ENCODE measurements at regions not wholly inside any gene's neighbourhood (a gene's known extent, or its start where the extent isn't known, plus 50 kb on each side); places are given as distances from the start of the nearest gene placed in this dataset.

- ChIA-PET CTCF (no interaction called here), POLR2A (no interaction called here), RAD21 (ENCODE audit: low non-redundant PET in 1 of 2, low total read pairs in 2 of 2, uncharacterized antibody in 2 of 2, unreplicated experiment in 2 of 2) (no interaction called here)
- no peak for ATAC-seq
- TF ChIP-seq CBX3 (IDR thresholded peaks at IDR 0.05; ENCODE audit: low read depth): no peak
- no peak for TF ChIP-seq TCF7L2 (IDR thresholded peaks at IDR 0.05; ENCODE audit: borderline replicate concordance, extremely low read depth, insufficient read depth, insufficient read length)
- no peak for TF ChIP-seq ZFX (IDR thresholded peaks at IDR 0.05)
- no peak for TF ChIP-seq CEBPB (IDR thresholded peaks at IDR 0.05; ENCODE audit: low read depth)
- TF ChIP-seq EZH2phosphoT487 (IDR thresholded peaks at IDR 0.05; ENCODE audit: borderline replicate concordance): no peak
- TF ChIP-seq, protein P1, sequence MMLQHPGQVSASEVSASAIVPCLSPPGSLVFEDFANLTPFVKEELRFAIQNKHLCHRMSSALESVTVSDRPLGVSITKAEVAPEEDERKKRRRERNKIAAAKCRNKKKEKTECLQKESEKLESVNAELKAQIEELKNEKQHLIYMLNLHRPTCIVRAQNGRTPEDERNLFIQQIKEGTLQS (IDR thresholded peaks at IDR 0.05): no peak
- TF ChIP-seq ELF1 (IDR thresholded peaks at IDR 0.05; ENCODE audit: borderline replicate concordance, low read depth): no peak
- no peak for TF ChIP-seq ZBTB33 (IDR thresholded peaks at IDR 0.05; ENCODE audit: extremely low read depth, insufficient replicate concordance, low read length)
- TF ChIP-seq, protein P2, sequence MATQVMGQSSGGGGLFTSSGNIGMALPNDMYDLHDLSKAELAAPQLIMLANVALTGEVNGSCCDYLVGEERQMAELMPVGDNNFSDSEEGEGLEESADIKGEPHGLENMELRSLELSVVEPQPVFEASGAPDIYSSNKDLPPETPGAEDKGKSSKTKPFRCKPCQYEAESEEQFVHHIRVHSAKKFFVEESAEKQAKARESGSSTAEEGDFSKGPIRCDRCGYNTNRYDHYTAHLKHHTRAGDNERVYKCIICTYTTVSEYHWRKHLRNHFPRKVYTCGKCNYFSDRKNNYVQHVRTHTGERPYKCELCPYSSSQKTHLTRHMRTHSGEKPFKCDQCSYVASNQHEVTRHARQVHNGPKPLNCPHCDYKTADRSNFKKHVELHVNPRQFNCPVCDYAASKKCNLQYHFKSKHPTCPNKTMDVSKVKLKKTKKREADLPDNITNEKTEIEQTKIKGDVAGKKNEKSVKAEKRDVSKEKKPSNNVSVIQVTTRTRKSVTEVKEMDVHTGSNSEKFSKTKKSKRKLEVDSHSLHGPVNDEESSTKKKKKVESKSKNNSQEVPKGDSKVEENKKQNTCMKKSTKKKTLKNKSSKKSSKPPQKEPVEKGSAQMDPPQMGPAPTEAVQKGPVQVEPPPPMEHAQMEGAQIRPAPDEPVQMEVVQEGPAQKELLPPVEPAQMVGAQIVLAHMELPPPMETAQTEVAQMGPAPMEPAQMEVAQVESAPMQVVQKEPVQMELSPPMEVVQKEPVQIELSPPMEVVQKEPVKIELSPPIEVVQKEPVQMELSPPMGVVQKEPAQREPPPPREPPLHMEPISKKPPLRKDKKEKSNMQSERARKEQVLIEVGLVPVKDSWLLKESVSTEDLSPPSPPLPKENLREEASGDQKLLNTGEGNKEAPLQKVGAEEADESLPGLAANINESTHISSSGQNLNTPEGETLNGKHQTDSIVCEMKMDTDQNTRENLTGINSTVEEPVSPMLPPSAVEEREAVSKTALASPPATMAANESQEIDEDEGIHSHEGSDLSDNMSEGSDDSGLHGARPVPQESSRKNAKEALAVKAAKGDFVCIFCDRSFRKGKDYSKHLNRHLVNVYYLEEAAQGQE (IDR thresholded peaks at IDR 0.05; ENCODE audit: low read depth): no peak
- no peak for TF ChIP-seq MAX (IDR thresholded peaks at IDR 0.05)
- no peak for TF ChIP-seq YY1 (IDR thresholded peaks at IDR 0.05; ENCODE audit: extremely low read depth, insufficient replicate concordance, low read depth, low read length)
- no peak for TF ChIP-seq SP1 (IDR thresholded peaks at IDR 0.05; ENCODE audit: low read depth)
- no peak for TF ChIP-seq CTCF (IDR thresholded peaks at IDR 0.05 in 2 of 3, conservative IDR thresholded peaks at IDR 0.05 in 1 of 3; ENCODE audit: borderline replicate concordance in 1 of 3, insufficient read depth in 1 of 3, low read depth in 2 of 3, low read length in 2 of 3)
- no peaks in the 10 kb centered on the region for H3K9me3 ChIP-seq (ENCODE audit: control insufficient read depth in 1 of 2, insufficient read depth in 1 of 2, low read depth in 1 of 2, low read length in 2 of 2)
- H3K79me2 ChIP-seq (ENCODE audit: insufficient read depth, low read length): no peaks in the 10 kb centered on the region
- H3K27ac ChIP-seq (ENCODE audit: low read depth, low read length): no peak overlapping the region
- no peaks in the 10 kb centered on the region for H3K27me3 ChIP-seq (ENCODE audit: insufficient read depth, low read length)
- H3K36me3 ChIP-seq (ENCODE audit: control insufficient read depth in 1 of 2, insufficient read depth in 2 of 2, low read length in 2 of 2): no peaks in the 10 kb centered on the region; a peak in 1 of 4 replicates
- H3K4me2 ChIP-seq (ENCODE audit: low read length): no peak overlapping the region
- no peaks in the 10 kb centered on the region for H3K4me1 ChIP-seq (ENCODE audit: control insufficient read depth in 1 of 2, insufficient read depth in 2 of 2, low read length in 2 of 2)
- no TSS peak for BruUV-seq (replicated peaks)
- no peak for DNase-seq (ENCODE audit: low read depth, low spot score)
- H3K4me3 ChIP-seq (replicated peaks in 1 of 2; ENCODE audit: low read depth in 1 of 2, low read length in 2 of 2): no peak overlapping the region
- H3K9ac ChIP-seq (ENCODE audit: low read length): no peak overlapping the region
- H3K9me2 ChIP-seq (ENCODE audit: insufficient read depth): no peaks in the 10 kb centered on the region
- intact Hi-C loops (cut with micrococcal nuclease): no loop called here
- H4K20me1 ChIP-seq (ENCODE audit: insufficient read depth): no peaks in the 10 kb centered on the region
- H2AFZ ChIP-seq (ENCODE audit: low read depth, low read length, poor library complexity, severe bottlenecking): no peak overlapping the region
Measured at GRCh38 chr16:27703121-27703520, 153.2 kb downstream of the KATNIP start.
